Stimulated activated CD4-positive, alpha-beta T cell treated with anti-CD3 and anti-CD28 coated beads, Interleukin-4, amount 100 ng/mL, for 4 hours (primary cell): ENCODE measurements at regions not wholly inside any gene's neighbourhood (a gene's known extent, or its start where the extent isn't known, plus 50 kb on each side); places are given as distances from the start of the nearest gene placed in this dataset.

ENCODE experiments used
- DNase-seq, 2 experiments: peaks; one replicate each; pipeline ENCODE4 v3.0.0-alpha.2; 2020

DNA sequence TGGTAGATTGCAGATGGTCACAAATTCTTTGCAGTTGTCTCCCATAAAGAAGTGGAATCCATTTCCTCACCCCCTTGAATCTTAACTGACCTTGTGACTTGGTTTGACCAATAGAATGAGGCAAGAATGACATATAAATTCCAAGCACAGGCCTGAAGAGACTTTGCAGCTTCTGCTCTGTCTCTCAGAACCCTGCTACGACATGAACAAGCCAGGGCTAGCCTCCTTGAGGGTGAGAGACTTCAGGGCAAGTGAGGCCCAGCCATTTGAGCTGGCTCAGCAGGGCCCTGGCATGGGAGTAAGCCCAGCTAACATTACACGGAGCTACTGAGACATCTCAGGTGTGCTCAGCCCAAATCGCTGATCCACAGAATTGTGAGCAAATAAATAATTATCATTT is 216.3 kb upstream of the MAN1A1 start:
- no peak for DNase-seq

DNA sequence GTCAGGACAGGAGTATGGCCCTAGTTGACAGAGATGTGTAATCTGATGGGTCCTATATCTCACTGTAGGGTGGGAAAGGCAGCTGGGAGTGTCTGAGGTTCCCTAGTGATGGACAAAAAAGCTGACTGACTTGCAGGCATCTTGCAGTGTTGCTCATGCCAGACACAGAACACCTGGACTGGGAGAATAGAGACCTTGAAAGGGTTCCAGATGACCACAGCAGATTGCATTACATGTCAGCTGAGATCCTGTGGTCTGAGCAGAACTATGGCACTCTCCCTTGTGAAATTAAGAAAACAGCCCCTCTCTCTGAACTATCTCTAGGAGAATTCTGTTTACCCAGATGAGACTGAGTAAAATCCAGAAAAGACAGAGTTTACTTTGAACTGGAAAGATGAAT is 212.6 kb upstream of the MAN1A1 start:
- no peak for DNase-seq

DNA sequence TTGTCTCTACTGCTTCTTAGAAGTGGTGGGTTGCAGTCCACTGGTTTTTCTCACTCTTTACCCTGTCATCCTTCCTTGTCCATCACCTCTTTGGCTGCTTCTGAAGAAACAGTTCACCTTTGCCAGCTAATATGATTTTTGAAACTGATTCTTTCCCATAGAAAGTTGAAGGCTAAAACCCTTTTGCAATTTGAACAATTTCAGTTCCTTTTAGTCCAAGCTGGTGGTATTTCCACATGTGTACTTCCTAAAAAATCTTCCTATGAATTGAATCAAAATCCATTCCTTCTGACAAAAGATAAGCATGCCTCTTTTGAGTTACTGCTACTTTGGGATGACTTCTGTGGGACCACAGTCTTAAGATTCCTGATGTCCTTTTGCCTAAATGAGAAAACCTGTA is 210.0 kb upstream of the MAN1A1 start:
- no peak for DNase-seq

DNA sequence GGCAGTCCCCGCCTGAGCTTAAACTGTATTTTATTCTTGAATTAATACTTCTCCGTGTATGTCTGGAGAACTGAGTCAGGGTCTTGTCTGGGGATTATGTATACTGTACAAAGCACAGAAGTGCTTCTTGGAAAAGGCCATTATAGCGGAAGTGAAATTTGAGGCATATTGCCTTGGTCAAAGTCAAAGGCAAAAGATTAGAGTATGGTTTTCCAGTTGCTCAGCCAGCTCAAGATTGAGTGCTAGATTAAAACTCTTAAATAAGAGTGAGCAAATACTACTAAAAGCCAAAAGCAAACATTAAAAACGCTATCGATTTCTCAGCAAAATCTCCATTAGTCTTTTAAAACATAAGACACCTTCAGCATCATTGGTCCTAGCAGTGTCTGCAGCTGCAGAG is 207.7 kb upstream of the MAN1A1 start:
- DNase-seq, result no peak

DNA sequence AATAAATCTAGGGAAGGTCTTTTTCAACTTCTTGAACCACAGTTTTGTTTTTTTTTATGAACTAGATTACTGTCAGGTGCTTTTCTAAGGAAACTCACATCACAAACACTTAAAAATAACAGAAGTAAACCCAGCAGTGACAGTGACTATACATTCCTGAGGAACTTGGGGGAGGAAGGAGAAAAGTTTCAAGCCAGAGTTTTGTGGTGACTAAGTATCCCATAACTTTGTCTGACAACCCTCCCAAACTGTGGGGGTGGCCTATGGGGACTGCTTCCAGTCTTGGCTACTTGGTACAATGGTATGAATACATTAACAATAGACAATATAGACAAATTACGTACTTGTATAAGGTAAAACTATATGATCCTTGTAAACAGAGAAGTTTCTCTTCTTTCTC is 202.5 kb upstream of the MAN1A1 start:
- no peak for DNase-seq

DNA sequence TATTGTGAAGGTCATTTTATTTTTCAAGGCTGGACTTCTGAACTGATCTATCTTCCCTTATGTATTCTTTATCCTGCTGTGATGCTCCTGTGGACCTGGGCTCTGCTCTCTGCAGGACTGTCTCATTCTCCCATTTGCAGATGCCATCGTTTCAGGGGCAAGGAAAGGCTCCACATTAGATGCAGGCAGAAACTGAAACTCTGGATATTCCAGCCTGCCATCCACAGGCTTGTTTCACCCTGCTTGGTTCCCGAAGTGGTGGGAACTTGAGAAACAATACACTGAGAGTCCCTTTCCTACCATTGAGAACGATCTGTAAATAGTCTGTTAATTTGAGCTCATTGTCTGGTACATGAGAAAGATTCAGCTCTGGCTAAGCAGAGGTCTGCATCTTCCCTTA is 197.5 kb upstream of the MAN1A1 start:
- DNase-seq, result no peak

DNA sequence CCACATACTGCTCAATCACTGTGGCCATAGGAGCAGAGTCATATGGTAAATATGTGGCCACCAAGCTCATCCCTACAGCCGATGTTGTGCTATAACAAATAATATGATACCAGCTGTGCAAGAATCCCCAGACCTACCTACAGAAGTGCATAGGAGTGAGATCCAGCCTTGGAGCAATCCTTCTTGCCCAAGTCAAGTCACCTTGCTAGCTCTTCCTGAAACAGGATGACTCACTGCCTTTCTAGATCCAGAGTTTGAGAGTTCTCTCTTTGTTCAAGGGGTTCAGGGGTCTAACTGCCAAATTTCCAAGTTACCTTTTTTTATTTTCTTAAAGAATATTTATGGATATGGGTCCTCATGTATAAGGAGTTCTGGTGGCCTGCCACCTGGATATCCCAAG is 195.7 kb upstream of the MAN1A1 start:
- no peak for DNase-seq

DNA sequence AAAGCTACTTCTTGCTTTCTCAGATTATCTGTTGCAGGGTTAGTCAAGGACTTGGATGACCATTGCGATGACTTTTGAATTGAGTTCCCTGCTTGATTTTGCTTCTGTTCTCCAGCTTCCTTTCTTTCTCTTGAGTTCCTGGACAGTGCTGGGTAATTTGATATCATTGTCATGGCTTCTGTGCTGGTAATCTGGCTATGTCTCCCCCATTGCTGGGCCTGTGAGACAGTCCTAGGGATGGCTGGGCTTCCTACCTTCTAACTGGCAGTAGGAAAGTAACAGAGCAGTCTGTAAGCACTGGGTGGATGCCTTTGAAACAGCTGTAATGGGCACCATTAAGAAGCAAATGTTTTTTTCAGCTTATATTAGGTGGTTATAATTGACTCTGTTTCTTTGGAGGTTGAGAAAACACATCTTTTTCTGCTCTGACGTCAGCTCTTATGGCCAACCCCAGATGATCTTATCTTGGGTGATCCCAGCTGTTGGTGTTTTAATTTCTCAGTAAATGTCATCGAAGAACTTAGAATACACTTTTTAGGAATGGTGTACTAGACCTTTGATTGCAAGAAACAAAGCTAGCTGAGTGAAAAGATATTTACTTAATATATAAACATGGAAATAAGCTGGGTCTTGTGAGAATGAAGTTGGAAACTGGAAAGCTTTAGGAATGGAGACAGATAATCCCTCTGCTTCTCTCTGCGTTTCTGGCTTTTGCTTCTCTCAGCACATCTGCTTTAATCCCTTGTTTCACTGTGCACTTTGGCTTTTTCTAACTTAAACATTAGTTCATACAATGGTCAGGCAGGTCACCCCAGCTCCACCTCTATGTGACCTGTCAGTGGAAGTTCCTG is 195.0 kb upstream of the MAN1A1 start:
- no peak for DNase-seq

DNA sequence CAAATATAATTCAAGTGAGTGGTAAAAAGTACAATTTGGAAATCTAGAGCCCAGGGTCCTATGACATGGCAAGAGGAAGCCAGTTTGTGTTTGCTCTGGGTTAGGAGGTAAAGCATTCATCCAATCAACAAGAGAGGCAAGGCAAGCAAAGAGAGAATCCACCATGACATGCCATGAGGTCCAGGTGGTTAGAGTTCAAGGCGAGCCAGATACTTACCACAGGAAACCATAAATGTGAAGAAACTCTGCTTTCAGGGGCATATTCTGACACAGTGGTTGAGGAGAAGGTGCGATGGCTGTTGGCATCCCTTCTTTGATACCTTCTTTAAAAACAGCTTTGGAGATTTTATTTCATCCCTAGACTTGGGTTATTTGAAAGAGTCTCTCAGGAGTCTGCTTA is 193.8 kb upstream of the MAN1A1 start:
- no peak for DNase-seq

DNA sequence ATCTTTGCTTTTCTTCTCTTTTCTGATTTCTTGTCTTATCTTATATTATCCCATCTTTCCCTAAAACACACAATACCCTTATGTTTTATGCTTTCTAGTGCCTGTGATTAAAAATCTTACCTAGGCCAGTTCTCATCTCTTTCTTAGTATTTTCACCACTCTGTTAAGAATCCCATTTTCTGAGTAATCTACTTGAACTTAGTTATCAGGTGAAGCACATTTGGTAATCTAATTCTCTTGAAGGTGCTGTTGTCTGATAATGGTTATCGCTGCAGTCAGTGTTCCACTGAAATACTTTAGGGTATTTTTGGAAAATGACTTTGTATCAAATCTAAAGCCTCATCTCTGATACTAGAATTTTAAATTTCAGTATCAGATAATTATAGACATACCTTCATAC is 192.5 kb upstream of the MAN1A1 start:
- DNase-seq, result no peak

DNA sequence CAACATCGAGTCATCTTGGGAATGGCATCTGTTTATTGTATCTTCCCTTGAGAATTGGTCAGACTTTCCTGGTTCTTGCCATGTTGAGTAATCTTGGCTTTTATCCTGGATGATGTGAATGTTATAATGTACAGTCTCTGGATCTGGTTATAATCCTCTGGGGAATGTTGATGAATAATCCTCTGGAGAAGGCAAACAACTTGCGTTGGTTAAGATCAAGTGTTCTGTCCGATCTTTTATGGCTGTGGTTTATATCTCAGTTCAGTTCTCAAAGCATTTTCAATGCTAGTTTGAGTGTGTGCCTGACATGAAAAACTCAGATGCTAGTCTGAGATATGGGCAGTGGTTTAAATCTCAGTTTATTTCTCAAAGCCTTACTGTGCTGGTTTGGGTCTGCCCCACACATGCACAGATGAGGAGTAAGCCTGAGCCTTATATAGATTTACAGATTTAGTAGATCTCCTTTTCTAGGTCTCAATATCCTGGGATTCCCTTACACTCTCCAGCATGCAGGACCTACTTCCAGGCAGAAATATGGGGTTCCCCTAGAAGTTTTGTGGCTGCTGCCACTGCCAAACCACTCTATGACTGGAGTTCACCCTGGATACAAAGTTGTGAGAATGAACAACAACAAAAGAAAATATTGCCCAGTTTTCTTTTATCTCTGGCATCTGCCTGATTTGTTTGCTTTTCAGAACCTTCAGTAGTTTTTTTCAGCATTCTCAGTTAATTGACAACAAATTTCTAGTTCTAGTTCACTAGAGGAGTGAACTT is 191.8 kb upstream of the MAN1A1 start:
- no peak for DNase-seq

DNA sequence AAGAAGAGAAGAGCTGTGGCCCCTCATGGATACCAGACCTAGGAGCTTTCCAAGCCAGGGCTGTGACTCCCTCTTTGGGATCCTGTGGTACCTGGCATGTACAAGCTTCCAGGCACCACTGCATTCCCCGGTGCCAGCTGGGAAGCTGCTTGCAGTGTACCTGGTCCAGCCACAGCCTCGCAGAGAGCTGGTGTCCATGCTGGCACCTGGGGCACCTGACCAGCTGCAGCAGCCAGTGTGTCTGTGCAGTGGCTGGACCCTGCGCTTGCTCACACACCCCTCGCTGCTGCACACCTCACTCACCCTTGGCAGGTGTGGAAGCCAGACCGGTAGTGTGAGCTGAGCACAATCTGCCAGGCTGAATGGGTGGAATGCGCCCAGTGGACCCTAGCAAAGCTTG is 190.9 kb upstream of the MAN1A1 start:
- no peak for DNase-seq

DNA sequence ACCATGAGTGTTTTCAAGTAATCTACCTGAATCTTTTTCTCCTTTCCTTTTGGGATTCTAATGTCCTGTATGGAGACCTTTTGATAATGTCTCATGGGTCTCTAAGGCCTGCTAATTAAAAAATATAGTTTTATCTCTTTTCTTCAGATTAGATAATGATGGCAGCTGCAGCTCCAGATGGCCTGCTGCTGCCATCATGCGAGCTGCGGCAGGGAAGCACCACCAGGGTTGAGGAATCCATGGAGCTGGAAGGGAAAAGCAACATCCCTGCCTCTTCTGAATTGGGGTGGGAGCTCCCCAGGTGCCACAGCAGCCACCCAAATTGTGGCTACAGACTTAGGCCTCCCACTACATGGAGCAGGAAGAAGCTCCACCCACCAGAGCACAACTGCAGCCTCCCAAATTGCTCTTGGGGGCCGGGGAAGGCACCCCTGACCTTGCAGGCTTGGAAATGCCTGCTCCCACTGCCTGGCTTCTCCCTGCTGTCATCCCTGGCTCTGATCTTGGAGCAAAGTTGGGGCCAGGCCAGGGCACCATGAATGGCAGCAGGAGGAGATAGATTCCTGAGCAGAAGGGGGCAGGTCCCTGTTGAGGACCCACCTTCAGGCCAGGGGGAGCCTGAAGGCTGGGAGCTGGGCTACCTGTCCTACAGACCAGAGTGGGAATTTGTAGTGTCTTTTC is 189.6 kb upstream of the MAN1A1 start:
- DNase-seq, result no peak

DNA sequence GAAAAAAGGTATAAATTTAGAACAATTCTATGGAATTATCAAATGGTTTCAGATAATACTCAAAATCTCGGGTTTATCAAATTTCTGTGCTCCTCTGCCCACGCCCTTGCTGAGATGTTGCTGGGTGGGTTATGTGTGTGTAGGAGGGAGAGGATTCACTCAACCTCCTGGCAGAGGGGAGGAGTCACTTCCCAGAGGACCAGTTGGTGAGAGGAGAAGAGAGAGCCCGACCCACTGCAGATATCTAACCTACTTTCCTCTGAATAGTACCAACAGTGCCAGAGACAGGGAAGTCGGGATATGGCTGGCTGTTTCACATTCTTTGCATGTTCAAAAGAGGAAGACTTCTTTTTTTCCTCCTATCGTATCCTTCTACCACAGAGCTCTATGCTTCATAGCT is 187.1 kb upstream of the MAN1A1 start:
- DNase-seq, result no peak

DNA sequence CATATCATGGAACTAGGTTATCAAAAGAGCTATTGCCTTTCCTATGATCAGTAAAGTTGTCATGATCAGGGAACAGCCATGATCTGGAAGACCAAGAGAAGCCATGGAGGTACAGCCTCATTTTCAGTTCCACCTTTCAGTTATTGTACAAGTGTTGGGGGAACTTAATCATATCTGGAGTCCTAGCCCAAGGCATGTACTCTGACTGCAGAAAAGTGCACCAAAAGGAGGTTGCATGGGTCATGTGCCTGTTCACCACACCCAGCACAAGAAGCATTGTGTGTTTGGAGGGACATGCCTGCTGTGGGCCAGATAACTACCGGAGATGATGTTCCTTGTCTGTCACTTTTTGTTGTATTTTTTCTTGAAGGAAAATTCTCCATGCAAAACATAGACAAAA is 185.8 kb upstream of the MAN1A1 start:
- DNase-seq, result no peak

DNA sequence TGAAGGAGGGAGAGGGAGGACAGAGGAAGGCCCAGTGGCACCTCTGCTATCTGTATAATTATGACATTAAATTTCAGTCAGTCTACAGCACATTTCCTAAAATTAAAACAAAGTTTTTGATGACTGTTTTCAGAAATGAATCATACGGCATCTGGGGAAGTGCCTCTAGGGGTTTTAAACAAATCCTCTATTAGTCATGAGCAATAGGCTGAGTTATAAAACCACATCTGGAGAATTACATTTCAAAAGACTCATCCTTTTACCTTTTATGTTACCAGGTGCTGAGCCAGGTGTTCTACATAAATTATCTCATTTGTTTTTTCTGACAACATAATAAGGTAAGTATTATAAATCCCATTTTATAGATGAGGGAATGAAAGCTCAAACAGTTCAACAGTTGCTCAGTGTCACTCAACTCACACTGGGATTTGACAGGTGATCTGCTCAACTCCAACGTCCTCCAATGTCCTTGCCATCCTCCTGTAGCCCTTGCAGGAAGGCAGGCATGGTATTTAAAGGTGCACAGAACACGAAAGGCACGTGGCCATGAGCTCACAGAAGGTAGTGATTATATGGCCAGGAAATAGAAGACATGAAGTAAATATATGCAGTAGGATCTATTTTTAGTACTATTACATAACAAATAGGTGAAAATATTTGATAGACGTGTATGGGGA is 184.2 kb upstream of the MAN1A1 start:
- DNase-seq, result no peak

DNA sequence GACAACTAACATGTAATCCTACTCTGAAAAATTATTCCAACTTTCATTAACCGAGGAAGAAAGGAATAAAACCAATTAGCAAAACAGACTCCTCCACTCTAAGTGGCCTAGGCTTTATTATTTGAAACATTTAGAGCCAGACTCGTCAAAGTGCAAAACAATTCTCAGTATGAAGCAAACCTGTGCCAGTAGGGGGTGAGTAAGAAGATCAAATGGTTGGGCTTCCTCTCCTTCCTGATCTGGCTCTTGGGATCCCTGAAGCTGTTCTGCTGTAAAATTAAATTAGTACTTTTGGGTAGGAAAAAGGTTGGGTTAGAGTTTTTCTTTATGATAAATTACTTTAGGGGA is 177.6 kb upstream of the MAN1A1 start:
- DNase-seq, result no peak

DNA sequence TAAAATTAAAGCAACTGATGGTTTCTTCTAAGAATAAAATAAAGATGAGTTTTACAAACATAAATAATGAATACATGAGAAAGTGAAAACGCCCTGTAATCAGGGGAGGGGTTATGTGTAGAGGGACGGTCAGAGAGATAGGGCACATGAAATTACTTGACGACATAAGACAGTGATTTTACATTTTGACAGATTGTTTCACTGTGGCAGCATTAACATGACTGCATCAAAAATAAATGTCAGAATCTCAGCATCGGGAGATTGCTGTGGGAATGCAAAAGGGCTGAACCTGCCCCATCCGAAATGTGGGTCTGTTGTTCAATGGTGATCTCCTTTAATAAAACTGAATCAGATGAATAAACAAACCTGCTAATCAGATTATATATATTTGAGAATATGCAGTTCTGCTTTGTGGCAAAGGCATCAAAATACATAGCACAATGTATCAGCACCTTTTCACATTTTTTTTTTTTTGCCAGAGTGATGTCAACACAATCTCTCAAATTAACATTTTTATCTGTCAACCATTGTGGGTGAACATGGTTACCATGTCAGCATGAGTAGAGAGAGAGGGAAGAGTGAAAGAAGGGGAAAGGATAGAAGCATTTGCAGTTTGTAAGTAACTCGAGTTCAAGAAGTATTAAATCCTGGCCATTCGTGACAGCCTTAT is 177.1 kb upstream of the MAN1A1 start:
- DNase-seq, result no peak

DNA sequence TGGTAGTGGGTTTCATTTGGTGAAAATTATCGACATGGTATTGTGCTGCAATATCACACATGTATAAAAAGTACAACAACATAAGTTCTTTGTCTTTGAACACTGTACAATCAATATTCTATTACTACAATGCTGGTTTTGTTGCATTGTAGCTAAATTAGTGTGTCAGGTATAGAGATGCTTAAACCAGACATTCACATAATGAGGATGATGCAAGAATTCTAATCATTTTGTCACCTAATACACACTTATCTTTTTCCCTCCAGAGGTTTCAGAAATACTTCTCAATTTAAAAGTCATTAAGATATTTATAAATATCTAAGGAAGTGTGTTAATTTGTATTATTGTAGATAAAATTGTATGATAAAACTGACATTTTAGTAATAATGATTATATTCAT is 174.8 kb upstream of the MAN1A1 start:
- no peak for DNase-seq

DNA sequence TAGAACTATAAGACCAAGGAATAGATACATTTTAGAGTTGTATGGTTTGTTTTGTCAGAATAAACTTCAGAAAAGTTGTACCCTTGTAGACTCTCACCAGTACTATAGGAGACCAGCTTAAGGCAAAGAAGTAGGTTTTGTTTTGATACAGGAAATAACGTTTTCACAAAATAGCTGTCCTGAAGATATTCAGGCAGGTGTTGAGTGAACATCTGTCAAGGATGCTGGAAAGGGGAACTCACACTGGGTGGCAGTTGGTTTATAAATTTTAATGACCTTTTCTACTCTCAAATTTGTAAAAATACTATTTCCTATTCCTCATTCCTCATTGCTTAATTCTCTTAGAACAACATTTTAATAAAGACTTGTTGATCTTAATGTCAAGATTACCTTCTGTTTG is 174.0 kb upstream of the MAN1A1 start:
- DNase-seq, result no peak

DNA sequence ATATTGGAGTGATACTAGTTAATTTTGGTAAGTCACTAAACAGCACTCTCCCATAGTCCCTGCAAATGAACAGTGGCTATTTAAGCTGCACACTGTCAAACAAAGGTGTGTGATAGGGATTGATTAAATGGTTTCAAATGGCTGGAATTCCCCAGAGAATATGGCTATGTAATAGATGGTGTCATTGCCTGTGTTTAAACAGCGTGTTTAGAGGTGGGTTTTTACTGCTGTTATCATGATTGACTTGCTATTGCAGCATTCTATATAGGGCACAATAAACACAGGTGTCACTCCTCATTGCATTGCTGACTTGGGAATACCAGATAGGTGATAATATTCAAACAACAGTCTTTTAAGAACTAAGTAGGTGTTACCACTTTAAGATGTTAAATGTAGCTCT is 171.7 kb upstream of the MAN1A1 start:
- no peak for DNase-seq

DNA sequence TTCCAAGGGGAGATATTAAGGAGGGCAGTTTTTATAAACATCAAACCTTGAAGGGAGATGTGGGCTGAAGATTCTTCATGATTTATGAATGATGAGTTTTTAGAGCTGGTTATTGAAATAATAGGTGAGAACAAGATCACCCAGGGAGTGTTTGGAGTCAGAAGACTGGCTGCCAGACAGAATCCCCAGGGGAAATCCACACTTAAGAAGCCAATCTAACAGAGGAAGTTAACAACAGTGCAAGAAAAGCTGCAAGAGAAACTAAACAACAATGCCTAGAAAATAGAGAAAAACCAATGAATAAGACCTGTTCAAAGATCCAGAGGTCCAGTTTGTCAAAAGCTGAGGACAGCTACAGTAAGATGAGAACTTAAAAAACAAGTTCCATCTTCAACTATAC is 167.9 kb upstream of the MAN1A1 start:
- DNase-seq, result no peak

DNA sequence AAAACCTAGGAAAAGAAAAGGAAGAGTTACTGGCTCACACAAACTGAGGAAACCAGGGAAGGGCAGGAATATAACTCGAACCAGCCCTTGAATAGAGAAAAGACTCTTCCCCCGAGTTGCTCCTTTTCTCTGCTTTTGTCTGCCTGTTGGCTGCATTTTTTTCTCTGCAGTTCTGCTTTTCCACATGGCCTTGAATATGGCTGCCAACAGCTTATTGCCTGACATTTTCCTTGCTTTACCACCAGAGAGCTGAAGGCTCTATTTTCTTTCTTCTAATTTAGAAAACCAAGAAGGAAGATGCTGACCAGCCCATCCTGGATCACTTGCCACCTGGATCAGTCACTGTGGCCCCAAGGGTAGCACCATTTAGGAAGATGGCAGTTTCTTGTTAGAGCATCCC is 164.8 kb upstream of the MAN1A1 start:
- no peak for DNase-seq
